Mucosa of rectum (tissue), 2 donors: ENCODE measurements at regions not wholly inside any gene's neighbourhood (a gene's known extent, or its start where the extent isn't known, plus 50 kb on each side); places are given as distances from the start of the nearest gene placed in this dataset.

Source experiments
- H3K27ac ChIP-seq, 2 donors: one replicate each; pipeline ENCODE4 v1.7.0; 2013; ENCODE audit warnings: inconsistent platforms in 2 of 2, low read depth in 2 of 2, low read length in 2 of 2
- H3K27me3 ChIP-seq, 2 donors: one replicate each; pipeline ENCODE4 v1.7.0; 2013; ENCODE audit warnings: low read length in 2 of 2; ENCODE audit not compliant: control insufficient read depth in 2 of 2, insufficient read depth in 2 of 2
- H3K36me3 ChIP-seq, 2 donors: one replicate each; pipeline ENCODE4 v1.7.0; 2013; ENCODE audit warnings: low read length in 2 of 2; ENCODE audit not compliant: control insufficient read depth in 2 of 2, insufficient read depth in 2 of 2
- H3K4me1 ChIP-seq, 2 donors: one replicate each; pipeline ENCODE4 v1.7.0; 2013; ENCODE audit warnings: low read length in 2 of 2, mild to moderate bottlenecking in 1 of 2; ENCODE audit not compliant: control insufficient read depth in 2 of 2, insufficient read depth in 2 of 2
- H3K4me3 ChIP-seq, 2 donors: one replicate each; pipeline ENCODE4 v1.7.0; 2013; ENCODE audit warnings: low read length in 2 of 2
- H3K9ac ChIP-seq, 2 donors: one replicate each; pipeline ENCODE4 v1.7.0; 2013; ENCODE audit warnings: low read length in 2 of 2, low read depth in 1 of 2, mild to moderate bottlenecking in 1 of 2
- H3K9me3 ChIP-seq, 2 donors: one replicate each; pipeline ENCODE4 v1.7.0; 2013; ENCODE audit warnings: low read length in 2 of 2; ENCODE audit not compliant: control insufficient read depth in 2 of 2
- donor health status: healthy.
- donor health status: Normal muscosa, but diverticular disease.

GRCh38 chr5:97545886-97546535 lies 363.0 kb upstream of the RIOK2 start:
- no peak overlapping the region for H3K27ac ChIP-seq
- no peak overlapping the region for H3K4me3 ChIP-seq
- H3K9me3 ChIP-seq = no peaks in the 10 kb centered on the region
- H3K36me3 ChIP-seq = no peaks in the 10 kb centered on the region
- H3K27me3 ChIP-seq = no peaks in the 10 kb centered on the region
- H3K9ac ChIP-seq = no peak overlapping the region
- peaks cover 0 to 5% of the 10 kb centered on the region in 2 donors for H3K4me1 ChIP-seq

GRCh38 chr5:97547430-97547829 lies 364.4 kb upstream of the RIOK2 start:
- Histone ChIP-seq H3K27me3 (no peaks in the 10 kb centered on the region), H3K4me1 (peaks cover 0 to 5% of the 10 kb centered on the region in 2 donors), H3K9me3 (no peaks in the 10 kb centered on the region), H3K9ac (no peak overlapping the region), H3K36me3 (no peaks in the 10 kb centered on the region), H3K27ac (no peak overlapping the region), H3K4me3 (no peak overlapping the region)

DNA sequence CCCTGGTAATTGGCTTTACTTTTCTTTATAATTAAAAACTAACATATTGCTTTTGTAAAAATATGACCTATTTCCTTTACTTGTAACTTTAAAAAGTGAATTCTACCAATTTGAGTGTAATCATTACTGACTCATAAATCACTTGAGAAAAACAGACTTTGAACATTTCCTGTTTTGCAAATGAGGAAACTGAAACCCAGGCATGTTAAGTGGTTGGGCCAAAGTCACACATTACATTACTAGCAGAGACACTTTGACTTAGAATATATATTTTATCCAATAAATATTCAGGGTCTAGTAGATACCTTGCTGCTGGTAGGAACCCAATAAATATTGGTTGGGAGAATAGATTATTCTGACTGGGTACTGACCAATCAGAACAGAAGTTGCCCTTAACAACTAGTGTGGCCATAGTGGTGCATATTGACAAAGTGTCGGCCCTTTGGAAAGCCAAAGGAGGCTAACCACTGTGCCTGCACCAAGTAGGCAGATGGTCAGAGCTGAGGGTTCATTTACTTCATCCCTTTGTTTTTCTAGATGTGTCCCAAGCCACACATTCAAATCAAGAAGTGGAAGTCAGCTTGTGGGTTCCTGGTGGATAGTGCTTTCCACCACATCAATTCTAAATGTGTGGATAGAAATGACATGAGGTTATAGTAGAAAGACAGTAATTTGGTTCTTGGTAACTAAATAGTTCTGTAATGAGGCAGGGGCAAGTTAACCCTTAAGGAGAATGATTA lies 365.1 kb upstream of the RIOK2 start:
- H3K27me3 ChIP-seq = no peaks in the 10 kb centered on the region
- H3K4me1 ChIP-seq = peaks cover 0 to 5% of the 10 kb centered on the region in 2 donors
- H3K4me3 ChIP-seq = no peak overlapping the region
- no peaks in the 10 kb centered on the region for H3K9me3 ChIP-seq
- no peaks in the 10 kb centered on the region for H3K36me3 ChIP-seq
- H3K27ac ChIP-seq = peak overlapping the region; percentile 43 to 55
- H3K9ac ChIP-seq = no peak overlapping the region

DNA sequence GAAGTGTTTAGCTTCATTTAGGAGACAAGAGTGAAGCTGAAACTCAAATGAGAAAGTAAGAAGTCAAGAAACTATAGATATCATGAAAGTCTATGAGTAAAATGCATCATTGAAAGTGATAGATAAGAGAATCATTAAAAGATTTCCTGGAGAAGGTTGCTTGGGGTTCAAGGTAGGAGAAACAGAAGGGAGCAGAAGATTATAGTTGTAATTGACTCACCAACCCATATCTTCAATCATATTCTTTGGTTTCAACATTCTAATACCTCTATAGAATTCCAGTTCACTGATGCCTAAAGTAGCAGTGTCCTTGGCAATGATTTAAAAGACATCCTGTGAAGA lies 365.7 kb upstream of the RIOK2 start:
- Histone ChIP-seq H3K4me1 (peaks cover 0 to 5% of the 10 kb centered on the region in 2 donors), H3K9ac (no peak overlapping the region), H3K27me3 (no peaks in the 10 kb centered on the region), H3K27ac (peak overlapping the region in 1 of 2 donors; percentile 55), H3K36me3 (no peaks in the 10 kb centered on the region), H3K4me3 (no peak overlapping the region), H3K9me3 (no peaks in the 10 kb centered on the region)

- no peaks in the 10 kb centered on the region for H3K9me3 ChIP-seq
- no peak overlapping the region for H3K27ac ChIP-seq
Measured at GRCh38 chr5:97549496-97549895, 366.4 kb upstream of the RIOK2 start.

GRCh38 chr5:97550164-97550563 lies 367.1 kb upstream of the RIOK2 start:
- H3K9me3 ChIP-seq = no peaks in the 10 kb centered on the region
- H3K9ac ChIP-seq = no peak overlapping the region
- no peak overlapping the region for H3K4me3 ChIP-seq
- no peaks in the 10 kb centered on the region for H3K36me3 ChIP-seq
- no peaks in the 10 kb centered on the region for H3K27me3 ChIP-seq
- peaks cover 0 to 5% of the 10 kb centered on the region in 2 donors for H3K4me1 ChIP-seq
- H3K27ac ChIP-seq = no peak overlapping the region

More at GRCh38 chr5:97549496-97549895, 366.4 kb upstream of the RIOK2 start:
- Histone ChIP-seq H3K4me3 (no peak overlapping the region), H3K36me3 (no peaks in the 10 kb centered on the region), H3K9ac (no peak overlapping the region), H3K27me3 (no peaks in the 10 kb centered on the region), H3K4me1 (peaks cover 0 to 5% of the 10 kb centered on the region in 2 donors)

DNA sequence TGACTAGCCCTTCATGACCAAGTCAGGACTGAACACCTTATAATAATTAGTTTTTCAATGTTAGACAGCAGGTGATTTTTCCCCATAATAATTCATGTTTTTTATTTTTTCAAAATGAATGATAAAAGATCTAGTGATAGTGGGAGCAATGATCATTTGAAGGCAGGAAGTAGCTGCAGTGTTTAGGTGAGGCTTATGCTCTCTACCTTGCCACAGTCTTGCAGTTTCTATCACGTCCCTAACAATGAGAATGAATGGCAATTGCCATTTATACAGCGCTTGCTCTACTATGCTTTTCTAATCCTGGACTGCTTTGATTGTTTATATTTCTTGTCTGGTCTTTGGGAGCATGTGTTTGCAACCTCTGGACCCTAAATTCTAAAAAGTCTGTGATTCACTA lies 367.8 kb upstream of the RIOK2 start:
- H3K4me3 ChIP-seq = no peak overlapping the region
- no peaks in the 10 kb centered on the region for H3K36me3 ChIP-seq
- no peak overlapping the region for H3K9ac ChIP-seq
- no peaks in the 10 kb centered on the region for H3K27me3 ChIP-seq
- no peaks in the 10 kb centered on the region for H3K9me3 ChIP-seq
- H3K4me1 ChIP-seq = peaks cover 0 to 5% of the 10 kb centered on the region in 2 donors
- H3K27ac ChIP-seq = no peak overlapping the region

GRCh38 chr5:97553604-97554452 lies 370.8 kb upstream of the RIOK2 start:
- H3K4me1 ChIP-seq = no peaks in the 10 kb centered on the region
- no peak overlapping the region for H3K4me3 ChIP-seq
- no peak overlapping the region for H3K9ac ChIP-seq
- H3K27me3 ChIP-seq = no peaks in the 10 kb centered on the region
- H3K36me3 ChIP-seq = no peaks in the 10 kb centered on the region
- H3K27ac ChIP-seq = no peak overlapping the region
- no peaks in the 10 kb centered on the region for H3K9me3 ChIP-seq

DNA sequence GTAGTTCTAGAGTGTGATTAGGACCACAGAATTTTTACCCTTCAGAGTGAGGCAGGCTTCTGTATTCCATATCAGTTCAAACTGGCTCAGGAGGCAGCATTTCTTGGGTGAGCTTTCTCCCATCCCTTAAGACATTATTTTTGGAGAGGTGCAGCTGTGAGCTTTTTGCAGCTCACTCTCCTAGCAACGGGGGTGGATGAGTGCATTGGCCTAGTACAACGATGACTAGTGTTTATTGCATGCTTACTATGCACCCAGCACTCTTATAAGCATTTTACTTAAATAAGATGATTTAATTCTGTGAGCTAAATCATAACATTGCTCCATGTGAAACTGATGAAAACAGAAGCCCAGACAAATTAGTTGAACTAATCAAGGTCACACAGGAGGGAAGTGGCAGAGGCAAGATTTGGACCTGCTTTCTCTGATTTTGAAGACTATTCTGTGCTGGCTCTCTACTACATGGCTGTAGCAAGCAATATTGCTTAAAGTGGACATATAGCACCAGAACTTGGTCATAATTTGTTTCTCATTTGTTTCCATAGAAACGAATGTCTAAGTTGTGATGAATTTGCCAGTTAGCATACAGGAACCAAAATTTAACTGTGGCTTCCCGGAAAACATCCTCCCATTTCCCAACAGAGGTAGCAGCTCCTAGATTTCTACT lies 372.1 kb upstream of the RIOK2 start:
- no peaks in the 10 kb centered on the region for H3K36me3 ChIP-seq
- H3K27ac ChIP-seq = no peak overlapping the region
- no peaks in the 10 kb centered on the region for H3K4me1 ChIP-seq
- H3K4me3 ChIP-seq = no peak overlapping the region
- no peaks in the 10 kb centered on the region for H3K27me3 ChIP-seq
- H3K9ac ChIP-seq = no peak overlapping the region
- no peaks in the 10 kb centered on the region for H3K9me3 ChIP-seq

- H3K4me3 ChIP-seq = no peak overlapping the region
- no peaks in the 10 kb centered on the region for H3K27me3 ChIP-seq
- no peak overlapping the region for H3K9ac ChIP-seq
- no peak overlapping the region for H3K27ac ChIP-seq
- no peaks in the 10 kb centered on the region for H3K4me1 ChIP-seq
- no peaks in the 10 kb centered on the region for H3K9me3 ChIP-seq
- no peaks in the 10 kb centered on the region for H3K36me3 ChIP-seq
Measured at GRCh38 chr5:97555644-97555981, 372.6 kb upstream of the RIOK2 start.
